HG03469 (cell line): ENCODE measurements at regions not wholly inside any gene's neighbourhood (a gene's known extent, or its start where the extent isn't known, plus 50 kb on each side); places are given as distances from the start of the nearest gene placed in this dataset.

Source experiments
- ATAC-seq: cut with Tn5 transposase; IDR thresholded peaks from one replicate; pipeline ENCODE4 v1.9.1; 2021; ENCODE audit warnings: mild to moderate bottlenecking, moderate library complexity, moderate number of reproducible peaks; ENCODE audit not compliant: unreplicated experiment

DNA sequence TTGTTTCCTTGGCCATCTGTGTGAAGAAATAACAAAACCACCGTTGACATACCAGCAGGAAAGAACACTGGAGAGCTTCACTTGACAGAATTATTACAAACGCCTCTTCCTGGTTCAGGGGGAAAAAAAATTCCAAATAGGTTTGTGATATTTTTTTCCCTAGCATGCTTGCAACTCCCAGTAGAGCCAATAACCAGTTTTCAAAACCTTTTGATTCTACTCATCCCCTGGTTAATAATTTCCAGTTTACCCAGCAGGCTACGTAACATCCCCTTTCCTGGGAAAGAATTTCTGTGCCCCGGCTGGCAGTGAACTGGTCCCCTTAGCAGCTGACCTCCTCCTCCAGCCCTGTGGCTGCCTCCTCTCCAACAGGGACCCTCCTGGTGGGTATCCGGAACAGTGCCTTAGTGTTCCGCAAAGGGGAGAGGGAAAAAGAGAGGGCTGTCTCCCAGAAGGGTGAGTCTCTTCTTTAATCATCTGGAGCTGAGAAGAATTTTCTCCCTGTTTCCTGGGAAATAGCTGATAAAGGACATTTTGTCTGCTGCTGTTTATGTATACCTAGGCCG, 72.8 kb upstream of the BOD1 start:
- no peak for ATAC-seq

DNA sequence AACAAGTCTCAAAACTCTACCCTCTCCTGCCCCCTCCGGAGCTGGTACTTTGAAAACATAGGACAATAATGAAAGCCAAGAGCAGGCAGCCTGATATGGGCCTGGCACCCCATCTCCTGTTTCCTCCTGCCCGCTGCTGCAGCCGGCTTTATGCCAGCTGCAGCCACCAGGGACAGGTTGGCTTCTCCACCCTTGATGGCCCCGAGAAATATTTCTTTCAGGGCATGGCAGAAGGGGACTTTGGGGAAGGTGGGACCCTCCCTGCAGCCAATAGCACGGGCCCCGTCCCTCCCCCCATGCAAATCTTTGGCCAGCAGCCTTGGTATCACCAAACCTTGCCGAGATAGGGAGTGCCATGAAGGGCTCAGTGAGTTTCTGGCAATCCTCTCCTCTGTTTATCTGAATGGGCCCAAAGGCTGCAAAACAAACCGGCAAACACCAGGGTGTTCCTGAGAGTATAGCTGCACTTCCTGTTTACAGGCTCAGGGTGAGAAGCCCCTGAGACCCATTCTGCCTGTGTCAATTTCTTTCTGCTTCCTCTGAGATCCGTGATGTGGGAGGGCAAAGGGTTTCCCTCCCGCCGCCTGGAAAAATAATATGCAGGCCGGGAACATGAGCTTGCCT, 73.4 kb upstream of the BOD1 start:
- ATAC-seq, result no peak

DNA sequence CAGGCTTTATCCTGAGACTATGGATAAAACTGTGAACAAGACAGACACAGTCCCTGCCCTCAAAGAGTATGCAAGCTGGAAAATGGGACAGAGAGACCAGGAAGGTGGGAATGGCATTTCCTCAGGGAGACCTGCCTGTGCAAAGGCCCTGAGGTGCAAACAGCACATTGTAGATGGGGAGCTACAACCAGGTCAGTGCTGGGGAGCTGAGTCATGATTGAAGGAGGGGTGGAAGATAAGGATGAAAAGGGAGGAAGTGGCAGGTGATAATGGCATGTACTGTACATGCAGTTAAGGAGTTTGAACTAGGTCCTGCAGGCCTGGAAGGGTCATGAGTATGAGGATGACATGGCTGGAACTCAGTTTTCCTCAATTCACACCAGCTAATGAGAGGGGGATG, 75.5 kb upstream of the BOD1 start:
- ATAC-seq, result no peak

DNA sequence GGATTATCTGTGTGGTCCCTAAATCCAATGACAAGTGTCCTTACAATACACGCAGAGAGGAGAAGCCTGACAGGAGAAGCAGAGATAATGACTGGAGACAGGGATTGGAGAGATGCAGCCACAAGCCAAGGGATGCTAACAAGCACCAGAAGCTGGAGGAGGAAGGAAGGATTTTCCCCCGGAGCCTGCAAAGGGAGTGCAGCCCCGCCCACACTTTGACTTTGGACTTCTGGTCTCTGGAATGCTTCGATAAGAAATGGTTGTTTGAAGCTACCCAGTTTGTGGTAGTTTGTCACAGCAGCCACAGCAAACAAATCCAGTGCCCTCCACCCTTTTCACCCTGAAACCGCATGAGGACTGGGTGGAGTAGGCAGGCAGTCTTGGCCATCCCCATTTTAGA, 77.2 kb upstream of the BOD1 start:
- no peak for ATAC-seq

DNA sequence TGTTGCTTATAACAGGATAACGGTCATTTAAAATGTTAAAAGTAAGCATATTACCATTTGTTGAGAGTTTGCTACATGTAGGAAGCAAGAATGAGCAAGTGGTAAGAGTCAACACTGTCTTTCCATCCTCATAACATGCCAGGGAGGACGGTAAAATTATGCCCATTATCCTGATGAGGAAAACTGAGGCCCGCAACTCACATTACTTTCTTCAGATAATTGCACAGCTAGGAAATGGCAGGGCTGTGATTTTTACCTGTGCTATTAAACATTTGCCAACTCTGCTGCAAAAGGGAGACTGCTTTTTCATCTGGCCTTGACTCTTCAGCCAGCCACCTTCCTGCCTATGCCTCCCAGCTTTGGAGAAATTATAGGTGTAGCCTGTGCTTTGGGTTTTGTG, 79.8 kb upstream of the BOD1 start:
- ATAC-seq, result no peak

DNA sequence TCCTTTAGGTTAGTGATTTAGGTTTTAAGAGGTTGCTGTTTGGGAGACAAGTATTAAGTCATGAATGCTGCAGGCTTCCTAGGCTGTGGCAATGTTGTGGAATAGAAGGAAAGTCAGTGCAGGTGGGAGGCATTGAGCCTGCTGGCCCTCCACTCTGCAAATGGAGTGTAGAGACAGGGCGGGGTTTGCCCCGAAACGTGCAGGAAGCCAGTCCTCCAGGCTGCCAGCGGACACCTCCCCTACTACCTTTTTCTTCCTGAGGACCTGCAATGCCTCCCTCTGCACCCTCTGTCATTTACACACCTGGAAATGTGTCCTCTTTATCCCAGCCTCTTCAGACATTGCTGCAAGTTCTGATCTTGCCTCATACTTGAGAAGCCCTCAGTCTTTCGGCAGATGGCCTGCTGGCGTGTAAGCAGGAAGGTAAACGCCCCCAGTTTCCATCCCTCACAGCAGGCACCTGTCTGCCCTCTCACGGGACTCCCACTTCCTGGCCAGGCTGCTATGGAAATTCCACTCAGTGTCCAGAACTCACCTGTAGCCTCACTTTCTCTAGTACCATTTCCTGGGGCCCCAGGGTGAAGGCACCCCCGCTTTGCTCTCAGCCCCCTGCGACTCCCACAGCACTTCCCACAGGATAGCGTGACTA, 81.6 kb upstream of the BOD1 start:
- ATAC-seq, result no peak

DNA sequence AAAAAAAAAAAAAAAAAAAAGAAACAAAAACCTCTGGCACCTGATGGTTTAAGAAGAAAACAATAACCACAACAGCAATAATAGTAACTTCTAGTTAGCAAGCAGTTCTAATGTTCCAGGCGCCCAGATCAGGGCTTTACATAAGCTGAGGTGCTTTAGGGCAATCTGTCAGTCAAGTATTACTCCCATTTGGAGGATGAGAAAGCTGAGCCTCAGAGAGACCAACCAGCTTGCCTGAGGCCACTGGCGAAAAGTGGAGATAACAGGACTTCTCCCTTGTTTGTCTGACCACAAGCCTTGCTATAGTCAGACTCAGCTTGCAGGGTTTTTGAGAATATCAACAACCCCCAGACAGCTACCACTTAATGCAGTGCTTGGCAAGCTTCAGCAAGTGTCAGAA, 83.5 kb upstream of the BOD1 start:
- ATAC-seq, result no peak

DNA sequence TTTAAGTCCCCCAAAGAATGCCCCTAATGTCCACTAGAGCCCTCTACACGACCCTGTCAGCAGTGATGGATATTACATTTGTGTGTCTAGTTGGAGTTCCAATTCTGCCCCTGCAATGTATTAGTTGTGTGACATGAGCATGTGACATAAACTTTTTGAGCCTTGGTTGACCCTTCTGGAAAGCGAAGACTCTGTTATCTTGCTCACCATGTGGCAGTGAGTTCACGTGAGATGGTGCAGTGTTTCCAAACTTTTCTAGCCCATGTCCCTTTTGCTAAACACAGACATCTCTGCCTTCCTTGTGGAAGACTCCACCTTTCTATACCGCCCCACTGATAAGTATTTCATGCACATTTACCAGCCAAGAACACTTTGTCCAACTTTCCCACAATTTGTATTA, 87.0 kb upstream of the BOD1 start:
- no peak for ATAC-seq

DNA sequence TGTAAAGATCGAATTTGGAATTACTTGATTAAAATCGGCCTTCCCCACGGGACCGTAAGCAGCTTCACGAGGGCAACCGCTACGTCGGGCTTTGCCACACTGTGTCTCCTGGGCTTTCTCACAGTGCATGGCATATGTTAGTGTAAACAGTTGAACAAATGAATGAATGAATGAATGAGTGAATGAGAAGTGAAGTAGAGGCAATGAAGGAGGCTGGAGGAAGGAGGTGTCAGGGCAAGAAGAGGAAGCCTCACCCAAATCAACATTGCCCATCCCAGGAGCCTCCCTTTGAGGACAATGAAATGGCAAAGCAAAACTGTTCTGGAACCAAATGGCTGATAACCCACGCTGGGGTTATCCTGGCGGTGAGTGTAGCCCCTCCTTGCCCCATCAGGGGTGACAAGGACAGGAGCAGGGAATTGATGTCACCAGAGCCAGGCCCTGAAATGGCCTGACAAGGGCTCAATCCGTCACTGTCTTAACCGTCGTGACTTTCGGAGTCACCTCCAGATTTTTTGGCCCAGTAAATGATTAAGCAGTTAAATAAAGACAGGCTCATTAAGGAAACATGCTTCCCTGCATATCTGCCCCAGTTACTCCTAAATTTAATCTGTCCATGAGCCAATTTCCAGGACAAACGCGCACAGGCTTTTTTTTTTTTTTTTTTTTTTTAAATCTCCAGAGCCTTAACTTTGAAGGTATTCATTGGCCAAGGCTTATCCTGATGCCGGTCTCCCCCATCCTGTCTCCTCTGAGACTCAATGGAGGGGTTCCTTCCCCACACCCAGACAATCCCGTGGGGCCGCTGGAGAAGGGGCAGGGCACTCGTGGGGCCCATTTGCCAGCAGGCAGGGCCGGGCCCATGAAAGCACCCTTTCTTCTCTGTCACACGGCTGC, 88.4 kb upstream of the BOD1 start:
- ATAC-seq, result no peak

DNA sequence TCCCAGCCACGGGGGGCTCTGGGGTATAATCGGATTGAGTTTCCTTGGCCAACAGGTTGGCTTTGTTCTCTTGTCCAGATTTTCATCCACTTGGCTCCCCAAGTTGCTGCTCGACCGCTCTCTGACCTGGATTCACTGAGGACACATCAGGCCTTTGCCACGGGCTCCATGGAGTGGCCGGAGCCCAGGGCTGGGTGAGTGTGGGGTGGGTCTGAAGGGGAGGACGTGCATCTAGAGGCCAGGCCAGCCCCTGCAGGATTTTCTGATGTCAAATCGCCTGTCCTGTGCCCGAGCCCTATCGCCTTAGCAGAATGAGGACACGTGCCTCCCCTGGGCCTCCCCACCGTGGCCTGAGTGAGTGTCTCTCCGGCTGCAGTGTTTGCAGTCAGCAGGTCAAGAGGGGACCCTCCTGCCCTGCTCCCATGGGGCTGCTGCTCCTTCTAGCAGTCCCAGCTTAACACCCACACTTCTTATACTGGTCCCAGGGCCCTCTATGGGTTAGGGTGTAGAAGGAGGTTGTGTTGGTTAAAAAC, 89.1 kb upstream of the BOD1 start:
- no peak for ATAC-seq

DNA sequence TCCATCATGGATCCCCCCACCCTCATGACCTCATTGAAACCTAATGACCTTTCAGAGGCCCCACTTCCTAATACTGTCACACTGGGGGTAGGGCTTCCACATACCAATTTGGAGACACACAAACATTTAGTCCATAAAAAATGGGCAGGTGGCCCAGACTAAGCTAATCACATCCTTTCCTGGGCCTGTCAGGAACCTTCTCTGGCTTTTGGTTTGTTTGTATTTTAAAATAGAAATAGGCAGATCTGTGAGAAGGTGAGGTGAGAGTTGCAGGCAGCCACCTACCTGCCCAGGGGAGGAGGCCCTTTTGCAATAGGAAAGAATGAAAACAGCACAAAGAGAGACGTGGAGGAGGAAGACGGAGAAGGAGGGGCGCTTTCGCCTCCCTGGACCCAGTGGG, 90.2 kb upstream of the BOD1 start:
- no peak for ATAC-seq

DNA sequence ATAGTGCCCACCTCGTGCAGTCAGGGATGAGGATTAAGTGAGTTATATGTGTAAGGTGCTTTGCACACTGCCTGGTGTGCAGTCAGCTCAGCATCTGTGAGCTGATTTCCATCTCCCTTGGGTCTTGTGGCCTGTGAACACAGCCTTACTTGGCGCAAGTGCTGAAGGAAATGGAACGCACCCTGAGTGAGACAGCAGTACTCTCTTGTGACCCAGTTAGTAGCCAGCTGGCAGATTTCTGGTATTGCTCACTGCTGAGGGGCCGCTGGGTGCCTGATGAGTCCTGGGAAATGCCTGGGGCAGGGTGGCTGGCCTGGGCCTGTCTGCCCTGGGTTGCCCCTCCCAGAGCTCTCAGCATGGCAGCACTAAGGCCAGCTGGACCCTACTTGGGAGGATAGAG, 90.9 kb upstream of the BOD1 start:
- ATAC-seq, result no peak

DNA sequence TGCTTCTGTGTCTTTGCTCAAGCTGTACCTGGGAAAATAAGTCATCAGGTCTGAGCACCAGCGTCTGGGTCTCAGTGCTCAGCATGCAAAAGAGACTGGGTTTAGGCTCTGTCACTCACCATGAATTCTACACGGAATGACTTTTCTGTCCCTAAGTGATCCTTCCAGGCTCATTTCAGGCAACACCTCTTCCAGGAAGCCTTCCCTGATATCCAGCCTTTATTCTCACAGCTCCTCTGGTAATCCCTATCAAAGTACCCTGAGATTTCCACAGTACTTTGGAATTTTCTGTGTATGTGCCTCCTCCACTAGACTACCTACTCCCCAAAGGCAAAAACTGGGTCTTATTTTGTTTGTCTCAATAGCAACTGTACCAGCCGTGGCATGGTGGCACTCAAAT, 92.7 kb upstream of the BOD1 start:
- ATAC-seq, result no peak

DNA sequence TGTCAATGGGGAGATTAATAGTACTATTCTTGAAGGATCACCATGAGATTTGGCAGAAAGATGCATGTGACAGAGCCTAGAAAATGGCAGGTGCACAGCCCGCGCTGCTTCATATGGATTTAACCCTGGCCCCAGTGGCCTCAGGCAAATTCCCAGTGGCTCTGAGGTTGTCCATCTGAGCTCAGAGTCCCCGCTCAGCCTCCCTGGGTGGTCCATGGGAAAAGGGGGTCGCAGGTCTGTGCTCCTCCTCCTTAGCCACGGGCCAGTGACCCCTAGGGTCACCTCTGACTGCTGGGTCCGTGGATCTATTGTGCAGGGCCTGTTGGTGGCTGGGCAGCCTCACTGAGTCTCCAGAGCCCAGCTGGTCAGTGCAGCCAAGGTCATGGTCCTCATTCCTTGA, 93.3 kb upstream of the BOD1 start:
- no peak for ATAC-seq

DNA sequence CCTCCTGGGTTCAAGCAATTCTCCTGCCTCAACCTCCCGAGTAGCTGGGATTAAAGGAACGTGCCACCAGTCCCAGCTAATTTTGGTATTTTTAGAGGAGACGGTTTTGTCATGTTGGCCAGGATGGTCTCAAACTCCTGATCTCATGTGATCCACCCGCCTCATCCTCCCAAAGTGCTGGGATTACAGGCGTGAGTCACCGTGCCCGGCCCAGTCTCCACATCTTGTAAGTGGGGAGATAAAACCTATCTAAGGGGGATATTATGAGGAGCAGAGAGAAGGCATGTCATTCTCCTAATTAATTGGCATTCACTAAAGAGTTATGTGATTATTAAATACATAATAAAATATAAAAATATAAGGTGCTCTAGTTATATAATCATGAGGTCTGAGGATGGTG, 94.1 kb upstream of the BOD1 start:
- ATAC-seq, result no peak

DNA sequence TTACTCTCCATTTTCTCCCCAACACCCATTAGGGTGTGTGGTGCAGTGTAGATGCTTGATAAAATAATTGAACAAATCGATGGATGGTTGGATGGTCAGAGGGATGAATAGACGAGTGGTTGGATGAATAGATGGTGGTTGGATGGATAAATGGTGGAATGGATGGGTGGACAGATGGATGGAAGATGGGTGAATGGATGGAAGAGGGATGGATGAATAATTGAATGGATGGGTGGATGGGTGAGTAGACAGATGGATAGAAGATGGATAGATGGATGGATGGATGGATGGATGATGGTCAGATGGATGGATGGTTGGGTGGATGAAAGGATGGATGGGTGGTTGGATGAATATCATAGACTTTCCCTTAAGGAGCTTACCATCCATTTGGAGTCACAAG, 95.0 kb upstream of the BOD1 start:
- ATAC-seq, result no peak

DNA sequence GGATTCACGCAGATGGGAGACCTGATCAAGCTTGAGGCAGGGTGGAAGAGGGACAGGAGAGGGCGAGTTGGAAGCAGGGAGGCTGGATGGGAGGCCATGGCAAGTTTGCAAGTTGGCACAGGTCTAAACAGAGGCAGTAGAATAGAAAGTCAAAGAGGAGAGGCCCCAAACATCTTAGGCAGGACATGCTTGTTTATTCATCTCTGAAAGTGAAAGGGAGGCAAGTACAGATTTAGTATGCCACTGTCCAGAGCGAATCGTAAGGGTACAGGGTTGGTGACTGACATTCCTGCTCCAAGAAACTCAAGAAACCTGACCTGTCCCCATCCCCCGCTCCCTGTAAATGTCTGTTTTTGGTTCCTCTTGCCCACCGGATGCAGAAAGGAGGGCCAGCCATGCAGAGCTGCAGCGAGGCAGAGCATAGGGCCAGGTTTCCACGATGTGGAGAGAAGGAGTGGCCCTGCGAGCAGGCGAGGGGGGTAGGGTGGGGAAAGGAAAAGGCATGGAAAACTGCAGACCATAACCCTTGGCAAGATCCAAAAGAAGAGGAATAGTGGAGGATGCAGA, 96.2 kb upstream of the BOD1 start:
- ATAC-seq, result no peak

DNA sequence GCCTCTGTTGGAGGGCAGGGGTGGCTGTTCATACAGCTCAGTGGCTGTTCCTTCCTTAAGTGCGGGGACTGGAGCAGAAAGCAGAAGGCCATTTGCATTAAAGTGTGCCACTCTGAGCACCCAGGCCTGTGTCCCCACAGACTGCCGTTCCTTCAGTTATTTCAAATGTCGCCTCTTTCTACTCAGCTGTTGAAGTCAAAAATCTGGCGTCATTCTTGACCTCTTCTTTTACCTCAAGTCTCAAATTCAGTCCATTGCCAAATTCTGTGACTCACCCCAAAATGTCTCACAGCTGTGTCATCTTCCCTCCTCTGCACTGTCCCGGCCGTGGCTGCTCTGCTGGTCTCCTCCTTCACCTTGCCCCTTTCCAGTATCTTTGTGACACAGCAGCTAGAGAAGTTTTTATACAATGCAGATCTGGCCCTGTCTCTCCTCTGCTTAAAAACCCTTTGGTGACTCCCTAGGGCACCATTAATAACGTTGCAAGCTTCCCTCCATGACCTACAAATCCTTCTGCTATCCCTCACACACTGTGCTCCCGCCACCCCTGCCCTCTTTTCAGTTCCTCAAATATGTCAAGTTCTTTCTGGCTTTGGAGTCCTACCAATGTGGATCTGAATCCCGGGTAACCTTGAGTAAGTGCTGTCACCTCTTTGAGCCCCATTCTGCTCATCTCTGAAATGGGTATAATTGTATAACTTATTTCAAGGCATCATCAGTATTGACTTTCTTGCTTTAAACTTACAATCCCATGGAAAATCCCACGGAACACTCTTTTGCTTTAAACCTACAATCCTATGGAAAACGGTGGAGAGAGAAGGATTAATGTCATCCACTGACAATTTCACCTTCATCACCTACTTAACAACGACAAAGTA, 98.3 kb upstream of the BOD1 start:
- ATAC-seq, result no peak

DNA sequence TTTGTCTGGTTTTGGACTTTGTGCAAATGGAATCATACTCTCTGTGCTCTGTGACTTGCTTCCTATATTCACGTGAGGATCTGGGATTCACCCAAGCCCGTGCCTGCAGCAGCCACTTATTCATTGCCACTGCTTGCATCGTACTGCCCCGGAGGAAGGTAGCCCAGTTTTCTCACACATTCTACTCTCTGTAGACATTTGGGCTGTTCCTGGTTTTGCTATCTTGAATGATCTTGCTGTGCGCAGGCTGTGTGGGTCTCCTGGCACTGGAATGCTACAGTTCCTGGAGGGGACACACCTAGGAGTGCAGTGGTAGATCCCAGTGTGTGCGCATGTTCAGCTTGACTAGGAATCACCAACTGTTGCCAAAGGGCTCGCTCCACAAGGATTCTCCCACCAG, 99.2 kb upstream of the BOD1 start:
- no peak for ATAC-seq

DNA sequence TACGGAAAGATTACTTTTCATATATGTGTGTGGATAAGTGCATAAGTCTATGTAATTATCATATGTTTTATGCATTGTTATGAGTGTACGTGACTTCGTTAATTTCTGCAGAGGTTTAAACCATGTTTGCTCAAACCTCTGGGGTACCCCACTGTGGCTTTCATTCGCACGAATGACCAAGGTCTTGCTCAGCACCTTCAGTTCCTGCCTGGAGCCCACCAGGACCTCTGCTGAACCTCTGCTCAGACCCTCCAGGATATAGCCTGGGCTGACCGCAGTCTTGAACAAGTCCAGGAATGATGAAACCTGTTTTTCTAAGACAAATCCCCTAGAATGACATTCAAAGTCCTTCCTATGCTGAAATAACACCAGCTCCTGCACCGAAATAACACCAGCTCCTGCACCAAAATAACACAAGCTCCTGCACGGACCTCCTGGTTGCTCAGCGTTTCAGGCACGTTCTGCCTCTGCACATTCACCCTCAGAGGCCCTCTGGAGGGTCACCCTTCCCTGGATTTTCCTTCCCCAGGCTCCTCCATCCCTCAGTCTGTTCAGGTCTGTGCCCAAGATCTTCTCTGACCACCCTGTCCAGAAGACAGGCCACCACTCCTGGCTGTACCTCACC, 99.7 kb upstream of the BOD1 start:
- ATAC-seq, result no peak
